Thyroid gland (tissue), 4 donors: ENCODE measurements at regions not wholly inside any gene's neighbourhood (a gene's known extent, or its start where the extent isn't known, plus 50 kb on each side); places are given as distances from the start of the nearest gene placed in this dataset.

Experiments used
- DNase-seq, 2 donors: peaks; one replicate each; pipeline ENCODE4 v3.0.0-alpha.2; 2019
- H3K27ac ChIP-seq, 3 donors: fragments of 200-600 bp; sonication (generic); 1 replicate in 2 of 3; 2 replicates in 1 of 3; pipeline ENCODE4 v1.5.1; 2016 to 2019; ENCODE audit warnings: mild to moderate bottlenecking in 1 of 3, moderate library complexity in 1 of 3
- H3K27me3 ChIP-seq: fragments of 200-600 bp; sonication (generic); one replicate; pipeline ENCODE4 v1.5.1; 2019
- H3K36me3 ChIP-seq, 2 donors: fragments of 200-600 bp; sonication (generic); one replicate each; pipeline ENCODE4 v1.5.1; 2016 to 2019
- H3K4me1 ChIP-seq, 2 donors: fragments of 200-600 bp; sonication (generic); one replicate each; pipeline ENCODE4 v1.5.1; 2017 to 2019
- H3K4me3 ChIP-seq, 3 donors: fragments of 200-600 bp; sonication (generic); replicated peaks in 1 of 3; 1 replicate in 2 of 3; 2 replicates in 1 of 3; pipeline ENCODE4 v1.5.1; 2016; ENCODE audit warnings: mild to moderate bottlenecking in 1 of 3
- H3K9me3 ChIP-seq: fragments of 200-600 bp; sonication (generic); one replicate; pipeline ENCODE4 v1.5.1; 2017
- POLR2A ChIP-seq, 2 donors: fragments of 450-650 bp; IDR thresholded peaks; one replicate each; pipeline ENCODE4 v1.6.1; 2017; ENCODE audit warnings: antibody characterized with exemption in 2 of 2, mild to moderate bottlenecking in 2 of 2, moderate library complexity in 1 of 2
- WGBS, 2 donors: methylation state at CpG; one replicate each; pipeline ENCODE4 v1.1.5; 2017; 5-methylcytosine and 5-hydroxymethylcytosine counted together
- intact Hi-C: fragments of 100-400 bp; cut with DNase I; formaldehyde crosslinking; loops from one replicate; pipeline ENCODE4 v1.15.1; 2023
- TF ChIP-seq, protein P1 (sequence below), 6 experiments: fragments of 200-600 bp in 3 of 6; fragments of 450-650 bp in 3 of 6; sonication (generic) in 3 of 6; IDR thresholded peaks; one replicate each; pipeline ENCODE4 v1.5.1; 2016 to 2019; ENCODE audit warnings: antibody characterized with exemption in 6 of 6, mild to moderate bottlenecking in 2 of 6, inconsistent platforms in 1 of 6, moderate library complexity in 1 of 6

DNA sequence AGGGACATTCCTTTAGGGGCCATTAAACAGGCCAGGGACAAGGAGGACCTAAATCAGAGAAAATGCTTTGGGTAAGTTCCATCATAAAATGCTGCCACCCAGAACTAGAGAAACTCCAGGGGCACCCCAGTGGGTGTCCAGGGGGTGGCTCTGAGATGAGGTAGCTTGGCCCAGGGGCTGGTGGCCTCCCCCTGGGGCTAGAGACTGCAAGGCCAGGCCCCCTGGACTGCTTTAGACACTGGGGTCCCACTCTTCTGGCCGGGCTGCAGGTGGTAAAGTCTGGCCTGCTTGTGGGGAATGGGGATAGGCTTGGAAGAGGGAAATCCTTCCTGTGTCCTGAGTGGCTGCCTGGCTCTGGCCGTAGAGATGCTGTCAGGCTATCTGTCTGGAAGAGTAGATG lies 169.6 kb upstream of the PODXL start:
- intact Hi-C loops, result no loop called here
- DNase-seq, result no peak
- Histone ChIP-seq H3K4me3 (no peak overlapping the region), H3K36me3 (no peaks in the 10 kb centered on the region), H3K27ac (no peak overlapping the region), H3K4me1 (no peaks in the 10 kb centered on the region), H3K27me3 (no peaks in the 10 kb centered on the region), H3K9me3 (no peaks in the 10 kb centered on the region)
- 65 to 80% methylated on average over 2 of the region's 2 CpGs for WGBS, 2 donors
- TF ChIP-seq POLR2A (IDR thresholded peaks at IDR 0.05), result no peak
- TF ChIP-seq, protein P1, sequence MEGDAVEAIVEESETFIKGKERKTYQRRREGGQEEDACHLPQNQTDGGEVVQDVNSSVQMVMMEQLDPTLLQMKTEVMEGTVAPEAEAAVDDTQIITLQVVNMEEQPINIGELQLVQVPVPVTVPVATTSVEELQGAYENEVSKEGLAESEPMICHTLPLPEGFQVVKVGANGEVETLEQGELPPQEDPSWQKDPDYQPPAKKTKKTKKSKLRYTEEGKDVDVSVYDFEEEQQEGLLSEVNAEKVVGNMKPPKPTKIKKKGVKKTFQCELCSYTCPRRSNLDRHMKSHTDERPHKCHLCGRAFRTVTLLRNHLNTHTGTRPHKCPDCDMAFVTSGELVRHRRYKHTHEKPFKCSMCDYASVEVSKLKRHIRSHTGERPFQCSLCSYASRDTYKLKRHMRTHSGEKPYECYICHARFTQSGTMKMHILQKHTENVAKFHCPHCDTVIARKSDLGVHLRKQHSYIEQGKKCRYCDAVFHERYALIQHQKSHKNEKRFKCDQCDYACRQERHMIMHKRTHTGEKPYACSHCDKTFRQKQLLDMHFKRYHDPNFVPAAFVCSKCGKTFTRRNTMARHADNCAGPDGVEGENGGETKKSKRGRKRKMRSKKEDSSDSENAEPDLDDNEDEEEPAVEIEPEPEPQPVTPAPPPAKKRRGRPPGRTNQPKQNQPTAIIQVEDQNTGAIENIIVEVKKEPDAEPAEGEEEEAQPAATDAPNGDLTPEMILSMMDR (IDR thresholded peaks at IDR 0.05), result no peak

DNA sequence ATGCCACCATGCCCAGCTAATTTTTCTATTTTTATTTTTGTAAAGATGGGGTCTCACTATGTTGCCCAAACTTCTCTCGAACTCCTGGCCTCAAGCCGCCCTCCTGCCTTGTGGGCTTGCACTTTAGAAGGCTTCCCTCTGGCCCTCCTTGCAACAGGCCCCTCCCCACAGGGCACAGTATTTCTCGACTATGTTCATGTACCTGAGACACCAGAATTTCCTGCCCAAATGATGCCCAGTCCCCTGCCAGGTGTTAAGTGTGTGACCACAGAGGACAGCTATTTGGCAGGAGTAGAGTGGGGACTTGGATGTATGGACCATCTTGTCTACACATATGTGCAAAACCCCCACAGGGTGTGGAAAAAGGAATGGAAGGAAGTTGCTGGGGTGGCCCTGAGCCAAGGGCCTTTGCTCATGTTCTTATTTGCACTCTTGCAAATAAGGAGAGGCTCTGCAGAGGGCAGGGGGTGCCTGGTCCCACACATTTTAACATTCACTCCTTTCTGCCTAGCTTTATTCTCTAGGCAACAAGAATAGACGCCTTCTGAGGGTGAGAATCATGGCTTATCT lies 168.4 kb upstream of the PODXL start:
- TF ChIP-seq, protein P1 (IDR thresholded peaks at IDR 0.05), result no peak
- TF ChIP-seq POLR2A (IDR thresholded peaks at IDR 0.05), result no peak
- no peaks in the 10 kb centered on the region for H3K27me3 ChIP-seq
- H3K9me3 ChIP-seq, result no peaks in the 10 kb centered on the region
- DNase-seq, result no peak
- WGBS, 2 donors, result 84 to 89% methylated on average over 4 of the region's 4 CpGs
- H3K36me3 ChIP-seq, result no peaks in the 10 kb centered on the region
- H3K4me3 ChIP-seq, result no peak overlapping the region
- H3K27ac ChIP-seq, result no peak overlapping the region
- no peaks in the 10 kb centered on the region for H3K4me1 ChIP-seq
- intact Hi-C loops, result no loop called here

DNA sequence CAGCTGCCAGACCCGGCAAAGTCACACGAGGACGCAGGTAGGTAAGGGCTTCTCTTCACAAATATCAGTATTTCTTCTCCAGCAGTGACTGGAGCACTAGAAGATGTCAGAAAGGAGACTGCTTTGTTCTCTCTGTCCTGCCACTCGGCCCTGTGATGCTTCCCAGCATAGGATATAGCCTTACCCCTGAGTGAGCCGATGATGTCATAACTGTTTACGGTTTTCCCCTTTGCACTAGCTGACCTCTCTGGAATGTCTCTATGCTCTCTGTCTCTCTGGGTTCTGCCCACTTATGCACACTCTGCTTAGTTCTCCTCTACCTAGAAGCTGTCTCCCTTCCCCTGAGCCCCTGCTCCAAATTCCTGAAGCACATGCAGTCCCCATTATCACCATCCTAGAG lies 167.5 kb upstream of the PODXL start:
- no peak for TF ChIP-seq POLR2A (IDR thresholded peaks at IDR 0.05)
- TF ChIP-seq, protein P1 (IDR thresholded peaks at IDR 0.05), result no peak
- no peaks in the 10 kb centered on the region for H3K27me3 ChIP-seq
- WGBS, 2 donors, result 44 to 54% methylated on average over 6 of the region's 6 CpGs
- intact Hi-C loops, result no loop called here
- no peaks in the 10 kb centered on the region for H3K4me1 ChIP-seq
- H3K9me3 ChIP-seq, result no peaks in the 10 kb centered on the region
- H3K27ac ChIP-seq, result no peak overlapping the region
- no peak for DNase-seq
- H3K4me3 ChIP-seq, result no peak overlapping the region
- no peaks in the 10 kb centered on the region for H3K36me3 ChIP-seq

DNA sequence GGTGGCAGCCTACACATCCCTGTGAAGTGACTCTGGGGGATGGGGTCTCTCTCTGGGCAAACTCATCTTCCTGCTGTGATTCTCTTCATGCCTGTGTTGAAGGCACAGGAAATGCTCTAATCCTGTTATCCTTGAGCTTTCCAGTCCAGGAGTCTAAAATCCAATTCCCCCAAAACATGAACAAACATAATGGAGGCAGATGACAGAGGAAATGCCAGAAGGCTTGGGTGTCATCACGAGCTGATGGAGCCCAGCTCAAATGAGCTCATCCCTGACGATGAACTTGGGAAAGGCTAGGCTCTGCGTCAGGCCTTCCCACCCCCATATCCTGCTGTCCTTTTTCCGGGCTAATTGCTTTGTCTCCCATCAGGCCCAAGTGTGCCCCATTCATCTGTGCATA lies 165.9 kb upstream of the PODXL start:
- intact Hi-C loops, result no loop called here
- H3K4me1 ChIP-seq, result no peaks in the 10 kb centered on the region
- no peak overlapping the region for H3K4me3 ChIP-seq
- TF ChIP-seq, protein P1 (IDR thresholded peaks at IDR 0.05), result no peak
- no peak for TF ChIP-seq POLR2A (IDR thresholded peaks at IDR 0.05)
- H3K36me3 ChIP-seq, result no peaks in the 10 kb centered on the region
- H3K9me3 ChIP-seq, result no peaks in the 10 kb centered on the region
- no peak overlapping the region for H3K27ac ChIP-seq
- DNase-seq, result no peak
- no peaks in the 10 kb centered on the region for H3K27me3 ChIP-seq
- WGBS, 2 donors, result 69 to 70% methylated on average over 4 of the region's 4 CpGs

DNA sequence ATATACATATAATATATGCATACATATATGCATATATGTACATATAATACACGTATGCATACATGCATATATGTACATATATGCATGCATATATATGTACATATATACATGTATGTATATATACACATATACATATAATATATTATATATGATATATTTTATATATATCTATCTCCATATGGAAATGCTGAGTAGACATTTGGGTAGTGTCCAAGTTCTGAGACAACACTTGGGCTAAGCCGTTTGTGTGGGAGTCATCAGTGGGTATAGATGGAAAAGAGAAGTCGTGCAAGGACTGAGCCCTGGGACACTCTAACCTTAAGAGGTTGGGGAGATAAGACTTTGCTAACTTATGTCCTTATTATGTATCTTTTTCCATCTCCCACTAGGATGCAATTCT lies 165.2 kb upstream of the PODXL start:
- intact Hi-C loops, result no loop called here
- TF ChIP-seq POLR2A (IDR thresholded peaks at IDR 0.05), result no peak
- TF ChIP-seq, protein P1 (IDR thresholded peaks at IDR 0.05), result no peak

More for the DNA sequence above, 165.2 kb upstream of the PODXL start:
- H3K4me3 ChIP-seq, result no peak overlapping the region
- 61 to 63% methylated on average over 3 of the region's 3 CpGs for WGBS, 2 donors
- no peaks in the 10 kb centered on the region for H3K27me3 ChIP-seq
- no peaks in the 10 kb centered on the region for H3K9me3 ChIP-seq
- no peaks in the 10 kb centered on the region for H3K4me1 ChIP-seq
- DNase-seq, result no peak
- no peaks in the 10 kb centered on the region for H3K36me3 ChIP-seq
- H3K27ac ChIP-seq, result no peak overlapping the region
